IMR-90 (cell line): ENCODE measurements at regions not wholly inside any gene's neighbourhood (a gene's known extent, or its start where the extent isn't known, plus 50 kb on each side); places are given as distances from the start of the nearest gene placed in this dataset.

Source experiments
- ATAC-seq: fragments of 200-7000 bp; cut with Tn5 transposase; 2 replicates; pipeline ENCODE4 v1.9.1; 2020; ENCODE audit warnings: low read depth, mild to moderate bottlenecking, moderate library complexity
- BruUV-seq: library from RNA; stranded (reverse); fragments of 400-500 nt; replicated peaks from 2 replicates; lab custom pipeline; 2021; lab: Mats Ljungman, UMichigan
- CTCF ChIA-PET: fragments of 300-600 bp; formaldehyde crosslinking; extraction: SDS; loops from one replicate; lab custom pipeline; 2021; ENCODE audit warnings: antibody characterized with exemption; lab: Yijun Ruan, JAX
- POLR2A ChIA-PET: fragments of 300-600 bp; sonication (Branson Sonifier 250); formaldehyde crosslinking; loops from one replicate; lab custom pipeline; 2022; ENCODE audit warnings: antibody characterized with exemption; ENCODE audit not compliant: unreplicated experiment; lab: Charles Lee
- DNase-seq: peaks from one replicate; pipeline ENCODE4 v3.0.0; 2013
- H2AFZ ChIP-seq: replicated peaks from 2 replicates; pipeline ENCODE3; 2013; ENCODE audit warnings: low read length, mild to moderate bottlenecking; ENCODE audit not compliant: poor library complexity
- H2AK5ac ChIP-seq: 2 replicates; pipeline ENCODE4 v1.6.1; 2013; ENCODE audit warnings: low read depth, low read length, inconsistent platforms
- H2AK9ac ChIP-seq: replicated peaks from 2 replicates; pipeline ENCODE3; 2013; ENCODE audit warnings: mild to moderate bottlenecking, low read depth, low read length, moderate library complexity; ENCODE audit not compliant: poor library complexity
- H2BK120ac ChIP-seq: 2 replicates; pipeline ENCODE4 v1.6.1; 2013; ENCODE audit warnings: low read depth, low read length, inconsistent platforms
- H2BK15ac ChIP-seq: 3 replicates; pipeline ENCODE4 v1.6.1; 2013; ENCODE audit warnings: low read depth, low read length, inconsistent platforms
- H2BK20ac ChIP-seq: 2 replicates; pipeline ENCODE4 v1.6.1; 2013; ENCODE audit warnings: low read depth, mild to moderate bottlenecking, inconsistent platforms, low read length, moderate library complexity
- H2BK5ac ChIP-seq: 2 replicates; pipeline ENCODE4 v1.6.1; 2013; ENCODE audit warnings: mild to moderate bottlenecking, low read depth, low read length, inconsistent platforms; ENCODE audit not compliant: poor library complexity, severe bottlenecking
- H3K14ac ChIP-seq: replicated peaks from 2 replicates; pipeline ENCODE4 v1.6.1; 2013; ENCODE audit warnings: low read depth, low read length, inconsistent platforms
- H3K18ac ChIP-seq: 2 replicates; pipeline ENCODE4 v1.6.1; 2013; ENCODE audit warnings: low read depth, low read length, control low read depth
- H3K23ac ChIP-seq: 2 replicates; pipeline ENCODE4 v1.6.1; 2013; ENCODE audit warnings: low read depth, low read length, inconsistent platforms
- H3K27ac ChIP-seq: 2 replicates; pipeline ENCODE4 v1.5.1; 2013; ENCODE audit warnings: mild to moderate bottlenecking, control low read depth, low read length; ENCODE audit not compliant: insufficient read depth
- H3K27me3 ChIP-seq: 2 replicates; pipeline ENCODE4 v1.6.1; 2013; ENCODE audit warnings: low read length; ENCODE audit not compliant: control insufficient read depth, insufficient read depth
- H3K36me3 ChIP-seq: 2 replicates; pipeline ENCODE4 v1.6.1; 2013; ENCODE audit warnings: low read length, mixed read lengths; ENCODE audit not compliant: control insufficient read depth, insufficient read depth
- H3K4ac ChIP-seq: 2 replicates; pipeline ENCODE4 v1.6.1; 2013; ENCODE audit warnings: low read depth, low read length, inconsistent platforms
- H3K4me1 ChIP-seq: 2 replicates; pipeline ENCODE4 v1.6.1; 2013; ENCODE audit warnings: low read length, mixed read lengths; ENCODE audit not compliant: control insufficient read depth, insufficient read depth
- H3K4me2 ChIP-seq: 2 replicates; pipeline ENCODE4 v1.6.1; 2013; ENCODE audit warnings: low read depth, mild to moderate bottlenecking, control low read depth, low read length, moderate library complexity
- H3K4me3 ChIP-seq: 2 replicates; pipeline ENCODE4 v1.5.1; 2013; ENCODE audit warnings: low read depth, mild to moderate bottlenecking, control low read depth, low read length, moderate library complexity; ENCODE audit not compliant: insufficient read depth
- H3K56ac ChIP-seq: 2 replicates; pipeline ENCODE4 v1.6.1; 2013; ENCODE audit warnings: low read length, inconsistent platforms; ENCODE audit not compliant: insufficient read depth; ENCODE audit errors: extremely low read depth
- H3K79me1 ChIP-seq, 2 experiments: 2 replicates each; pipeline ENCODE4 v1.6.1; 2013; ENCODE audit warnings: low read length in 2 of 2, inconsistent platforms in 1 of 2, low read depth in 1 of 2
- H3K9ac ChIP-seq: 2 replicates; pipeline ENCODE4 v1.6.1; 2013; ENCODE audit warnings: low read depth, low read length, control low read depth
- H3K9me1 ChIP-seq: 2 replicates; pipeline ENCODE4 v1.6.1; 2013; ENCODE audit warnings: low read length, inconsistent platforms; ENCODE audit not compliant: insufficient read depth
- H3K9me3 ChIP-seq: 2 replicates; pipeline ENCODE4 v1.6.1; 2013; ENCODE audit warnings: low read length; ENCODE audit not compliant: control insufficient read depth, insufficient read depth
- H4K20me1 ChIP-seq: 2 replicates; pipeline ENCODE4 v1.6.1; 2013; ENCODE audit warnings: low read length, inconsistent platforms; ENCODE audit not compliant: insufficient read depth
- H4K5ac ChIP-seq: 2 replicates; pipeline ENCODE4 v1.6.1; 2013; ENCODE audit warnings: mild to moderate bottlenecking, low read depth, low read length, control low read depth
- H4K8ac ChIP-seq, 2 experiments: 2 replicates each; pipeline ENCODE4 v1.6.1; 2013; ENCODE audit warnings: low read depth in 2 of 2, low read length in 2 of 2, control low read depth in 1 of 2, inconsistent platforms in 1 of 2
- H4K91ac ChIP-seq: 2 replicates; pipeline ENCODE4 v1.6.1; 2013; ENCODE audit warnings: low read depth, low read length, inconsistent platforms; ENCODE audit not compliant: insufficient read depth
- BHLHE40 ChIP-seq: fragments of 150-350 bp; IDR thresholded peaks from 2 replicates; pipeline ENCODE4 v1.6.1; 2016; ENCODE audit warnings: mild to moderate bottlenecking, low read depth, low read length
- CEBPB ChIP-seq: IDR thresholded peaks from 2 replicates; pipeline ENCODE4 v1.6.1; 2012; ENCODE audit warnings: low read depth, low read length, improper control_type of control experiment
- CHD1 ChIP-seq: IDR thresholded peaks from 2 replicates; pipeline ENCODE4 v1.6.1; 2012; ENCODE audit warnings: low read depth, low read length, improper control_type of control experiment
- CTCF ChIP-seq: conservative IDR thresholded peaks from 2 replicates; pipeline ENCODE4 v1.5.1; 2012; ENCODE audit warnings: mild to moderate bottlenecking, low read depth, low read length, improper control_type of control experiment
- FOS ChIP-seq: fragments of 150-350 bp; IDR thresholded peaks from 2 replicates; pipeline ENCODE4 v1.6.1; 2016; ENCODE audit warnings: low read depth, low read length
- MAFK ChIP-seq: IDR thresholded peaks from 2 replicates; pipeline ENCODE4 v1.6.1; 2012; ENCODE audit warnings: low read depth, low read length, improper control_type of control experiment
- NFE2L2 ChIP-seq: fragments of 150-350 bp; IDR thresholded peaks from 2 replicates; pipeline ENCODE4 v1.6.1; 2016; ENCODE audit warnings: low read depth, mild to moderate bottlenecking, low read length
- RCOR1 ChIP-seq: IDR thresholded peaks from 2 replicates; pipeline ENCODE4 v1.6.1; 2012; ENCODE audit warnings: mild to moderate bottlenecking, low read length, improper control_type of control experiment; ENCODE audit not compliant: insufficient replicate concordance
- RFX5 ChIP-seq: IDR thresholded peaks from 2 replicates; pipeline ENCODE4 v1.8.0; 2012; ENCODE audit warnings: low read depth, mild to moderate bottlenecking, low read length, moderate library complexity
- USF2 ChIP-seq: fragments of 150-350 bp; IDR thresholded peaks from 2 replicates; pipeline ENCODE4 v1.6.1; 2017; ENCODE audit warnings: mild to moderate bottlenecking, antibody characterized with exemption, low read length, low read depth
- WGBS, 2 experiments: methylation state at CpG; one replicate each; pipeline versions ENCODE4 v1.1.5 to v1.1.7; 2013; ENCODE audit warnings: missing lambda C conversion rate in 2 of 2; ENCODE audit not compliant: insufficient read length in 1 of 2; ENCODE audit errors: extremely low coverage in 2 of 2; 5-methylcytosine and 5-hydroxymethylcytosine counted together
- dilution Hi-C: fragments of 300-500 bp; cut with HindIII; formaldehyde crosslinking; loops from one replicate; pipeline ENCODE4 v1.14.3; 2018; ENCODE audit warnings: low sequenced_read_pairs; ENCODE audit not compliant: unreplicated experiment
- in situ Hi-C: fragments of 300-500 bp; cut with MboI; formaldehyde crosslinking; loops from 3 replicates; pipeline ENCODE4 v1.14.3; 2019; ENCODE audit warnings: low sequenced_read_pairs, inconsistent platforms, mixed read lengths
- intact Hi-C: fragments of 100-400 bp; cut with micrococcal nuclease; formaldehyde crosslinking; loops from 2 replicates; pipeline ENCODE4 v1.10.0; 2022

- Histone ChIP-seq H3K27ac (no peak overlapping the region), H4K20me1 (no peaks in the 10 kb centered on the region; the same call in none of the 2 replicates), H3K4me1 (no peaks in the 10 kb centered on the region; the same call in 1 of the 2 replicates), H3K56ac (no peak overlapping the region), H3K4me2 (no peak overlapping the region), H3K36me3 (peaks cover 46% of the 10 kb centered on the region), H2AK9ac (no peak overlapping the region), H3K4ac (no peak overlapping the region), H2AK5ac (no peak overlapping the region), H3K18ac (no peak overlapping the region), H3K9me3 (no peaks in the 10 kb centered on the region), H3K4me3 (no peak overlapping the region), H3K9ac (no peak overlapping the region), H2BK5ac (no peak overlapping the region), H4K5ac (no peak overlapping the region), H3K27me3 (no peaks in the 10 kb centered on the region), H4K91ac (no peak overlapping the region), H2AFZ (peak overlapping the region; percentile 18), H3K23ac (no peak overlapping the region), H3K14ac (no peak overlapping the region), H3K9me1 (no peaks in the 10 kb centered on the region), H2BK20ac (no peak overlapping the region), H2BK15ac (no peak overlapping the region), H2BK120ac (no peak overlapping the region), H4K8ac (no peak overlapping the region), H3K79me1 (no peaks in the 10 kb centered on the region)
- no TSS peak for BruUV-seq
- ATAC-seq, result no peak
- CTCF ChIA-PET, result no interaction called here
- 98% methylated on average over 8 of the region's 30 CpGs; no CpG with 5 or more reads in 1 of the 2 experiments for WGBS, 2 experiments
- in situ Hi-C loops, result no loop called here
- no peak for DNase-seq
- dilution Hi-C loops, result no loop called here
- POLR2A ChIA-PET, result no interaction called here
- no peak for TF ChIP-seq BHLHE40
- no peak for TF ChIP-seq CTCF
- no peak for TF ChIP-seq CHD1
- no peak for TF ChIP-seq CEBPB
- TF ChIP-seq FOS, result no peak
- TF ChIP-seq RCOR1, result no peak
- no peak for TF ChIP-seq RFX5
- no peak for TF ChIP-seq NFE2L2
- TF ChIP-seq MAFK, result no peak
- TF ChIP-seq USF2, result no peak
- intact Hi-C loops, result no loop called here
Measured at GRCh38 chr3:127034195-127034989, 51.5 kb downstream of the PLXNA1 start.
